ENCODE measurements at regions not wholly inside any gene's neighbourhood (a gene's known extent, or its start where the extent isn't known, plus 50 kb on each side); places are given as distances from the start of the nearest gene placed in this dataset.

- TF ChIP-seq REST (IDR thresholded peaks at IDR 0.05; ENCODE audit: unreplicated experiment) (no peak), ETS1 (IDR thresholded peaks at IDR 0.05) (no peak), ZNF331 (CRISPR knock-in tag; IDR thresholded peaks at IDR 0.05; ENCODE audit: low read depth) (no peak), NANOG (IDR thresholded peaks at IDR 0.05; ENCODE audit: borderline replicate concordance) (no peak), ZNF114 (CRISPR knock-in tag; IDR thresholded peaks at IDR 0.05) (no peak), CREB1 (CRISPR knock-in tag; IDR thresholded peaks at IDR 0.05; ENCODE audit: low read depth) (no peak)
These were observed 198.3 kb downstream of the AUH start (continued) for GRCh38 chr9:91163444-91163772.

- Mint-ChIP-seq H3K27ac (no peak overlapping the region), H3K27me3 (ENCODE audit: insufficient read depth, low read depth, poor library complexity) (peaks cover 7% of the 10 kb centered on the region), H3K4me3 (no peak overlapping the region), H3K36me3 (ENCODE audit: low read depth) (no peaks in the 10 kb centered on the region), H3K9me3 (no peaks in the 10 kb centered on the region), H3K4me1 (peaks cover 32% of the 10 kb centered on the region)
- ATAC-seq = no peak
- Histone ChIP-seq H3K27me3 (ENCODE audit: insufficient read depth) (no peaks in the 10 kb centered on the region), H3K4me2 (no peak overlapping the region), H3K9me2 (ENCODE audit: insufficient read depth) (no peaks in the 10 kb centered on the region), H3K4me3 (no peak overlapping the region), H3K79me2 (replicated peaks; ENCODE audit: insufficient read depth) (no peaks in the 10 kb centered on the region), H3F3A (replicated peaks; ENCODE audit: low read depth) (no peaks in the 10 kb centered on the region), H3K4me1 (ENCODE audit: insufficient read depth) (peaks cover 7% of the 10 kb centered on the region; the same call in 1 of the 2 replicates), H3K36me3 (ENCODE audit: insufficient read depth) (no peaks in the 10 kb centered on the region), H4K20me1 (replicated peaks; ENCODE audit: insufficient read depth) (no peaks in the 10 kb centered on the region), H2AFZ (no peak overlapping the region), H3K27ac (ENCODE audit: low read depth) (no peak overlapping the region)
- no peak for DNase-seq (ENCODE audit: low spot score)
- TF ChIP-seq REST (IDR thresholded peaks at IDR 0.05; ENCODE audit: unreplicated experiment) (no peak), JUNB (IDR thresholded peaks at IDR 0.05; ENCODE audit: unreplicated experiment) (no peak), ZNF114 (CRISPR knock-in tag; IDR thresholded peaks at IDR 0.05) (no peak), POLR2AphosphoS5 (IDR thresholded peaks at IDR 0.05; ENCODE audit: low read depth) (no peak), NANOG (IDR thresholded peaks at IDR 0.05; ENCODE audit: borderline replicate concordance) (no peak), ETS1 (IDR thresholded peaks at IDR 0.05) (no peak), EZH2 (IDR thresholded peaks at IDR 0.05; ENCODE audit: low read depth, unreplicated experiment) (no peak), STAT1 (IDR thresholded peaks at IDR 0.05; ENCODE audit: unreplicated experiment) (no peak)
These were observed 197.8 kb downstream of the AUH start for GRCh38 chr9:91163773-91164471.
